ENCODE measurements at regions not wholly inside any gene's neighbourhood (a gene's known extent, or its start where the extent isn't known, plus 50 kb on each side); places are given as distances from the start of the nearest gene placed in this dataset.
"Not testable (repeated sequence)": the region's sequence is repeated elsewhere in the genome, so short reads cannot be mapped to it uniquely, and the experiment has no call there.

- no peak for DNase-seq (ENCODE audit: low read depth)
Observed at GRCh38 chr14:105876829-105877228, 350.4 kb downstream of the TMEM121 start.

DNA sequence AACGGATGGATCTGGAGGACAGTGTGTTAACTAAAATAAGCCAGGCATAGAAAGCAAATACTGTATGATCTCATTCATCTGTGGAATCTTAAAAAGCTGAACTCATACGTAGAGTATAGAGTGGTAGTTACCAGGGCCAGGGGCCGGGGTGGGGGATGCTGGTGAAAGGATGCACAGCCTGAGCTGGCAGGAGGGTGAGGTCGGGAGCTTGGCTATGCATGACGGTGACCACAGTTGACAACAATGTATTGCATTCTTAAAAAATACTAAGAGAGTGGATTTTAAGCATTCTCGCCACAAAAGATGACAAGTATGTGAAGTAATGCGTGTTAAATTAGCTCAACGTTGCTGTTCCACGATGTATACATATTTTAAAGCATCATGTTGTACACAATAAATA lies 351.3 kb downstream of the TMEM121 start:
- no peak for DNase-seq (ENCODE audit: low read depth)

- DNase-seq (ENCODE audit: low read depth), result no peak
Observed at GRCh38 chr14:105878125-105878524, 351.7 kb downstream of the TMEM121 start.

DNA sequence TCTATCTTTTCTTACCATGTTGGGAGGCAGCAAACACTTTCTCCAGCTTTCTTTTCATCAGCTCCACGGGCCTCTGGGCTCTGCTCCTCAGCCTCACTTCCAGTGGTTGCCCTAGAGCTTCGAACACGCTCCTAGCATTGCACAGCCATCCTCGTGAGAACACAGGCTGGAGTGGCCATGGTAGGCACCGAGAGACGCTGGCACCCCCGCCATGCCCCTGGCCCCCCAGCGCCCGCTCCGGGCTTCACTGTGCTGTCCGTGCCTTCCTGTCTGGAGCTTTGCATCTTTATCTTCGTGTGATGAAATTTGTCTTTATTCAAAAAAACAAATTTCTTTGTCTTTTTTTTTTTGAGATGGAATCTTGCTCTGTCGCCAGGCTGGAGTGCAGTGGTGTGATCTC lies 352.2 kb downstream of the TMEM121 start:
- no peak for DNase-seq (ENCODE audit: low read depth)

GRCh38 chr14:105879503-105879866 lies 353.1 kb downstream of the TMEM121 start:
- DNase-seq (ENCODE audit: low read depth), result no peak

DNA sequence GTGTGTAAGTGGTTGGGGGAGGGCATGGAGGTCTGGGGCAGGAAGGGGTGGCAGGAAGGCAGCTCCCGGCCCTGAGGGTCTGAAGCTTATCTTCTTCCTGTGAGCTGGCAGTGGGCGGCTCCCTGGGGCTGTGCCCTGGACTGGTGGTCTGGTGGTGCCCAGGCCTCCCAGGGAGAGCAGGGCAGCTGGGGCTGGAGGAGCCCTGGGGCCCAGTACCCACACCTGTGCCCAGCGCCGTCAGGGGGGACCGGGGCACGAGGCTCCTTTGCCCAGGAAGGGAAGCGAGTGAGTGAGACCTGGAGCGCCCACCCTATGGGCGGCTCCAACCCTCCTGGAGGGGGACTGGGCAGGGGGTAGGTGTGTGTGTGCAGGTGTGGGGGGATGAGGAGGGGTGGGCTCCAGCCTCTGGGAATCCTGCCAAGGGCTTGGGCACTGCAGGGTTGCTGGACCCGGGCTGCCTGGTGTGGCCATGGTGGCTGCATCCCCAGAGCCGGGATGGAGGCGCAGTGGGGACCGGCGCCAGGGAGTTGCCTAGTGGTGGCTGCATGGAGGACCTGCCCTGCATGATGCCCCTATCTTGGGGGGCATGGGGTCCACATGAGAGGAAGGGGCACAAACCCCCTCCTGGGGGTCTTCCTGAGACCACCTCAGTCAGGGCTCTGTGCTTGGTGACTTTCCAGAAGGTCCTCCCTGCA lies 353.6 kb downstream of the TMEM121 start:
- no peak for DNase-seq (ENCODE audit: low read depth)

- DNase-seq (ENCODE audit: low read depth), result no peak
Observed at GRCh38 chr14:105880616-105881015, 354.2 kb downstream of the TMEM121 start.

GRCh38 chr14:105881021-105881930 lies 354.9 kb downstream of the TMEM121 start:
- DNase-seq (ENCODE audit: low read depth), result no peak

GRCh38 chr14:105882011-105882410 lies 355.6 kb downstream of the TMEM121 start:
- DNase-seq (ENCODE audit: low read depth), result not testable (repeated sequence)

GRCh38 chr14:105882626-105883025 lies 356.2 kb downstream of the TMEM121 start:
- DNase-seq (ENCODE audit: low read depth), result no peak

- DNase-seq (ENCODE audit: low read depth), result no peak
Observed at GRCh38 chr14:105883066-105884005, 357.0 kb downstream of the TMEM121 start.

- DNase-seq (ENCODE audit: low read depth), result not testable (repeated sequence)
Observed at GRCh38 chr14:105884192-105884807, 357.9 kb downstream of the TMEM121 start.

- DNase-seq (ENCODE audit: low read depth), result no peak
Observed at GRCh38 chr14:105884808-105885281, 358.5 kb downstream of the TMEM121 start.

GRCh38 chr14:105885561-105886320 lies 359.4 kb downstream of the TMEM121 start:
- no peak for DNase-seq (ENCODE audit: low read depth)

GRCh38 chr14:105886791-105887191 lies 360.4 kb downstream of the TMEM121 start:
- not testable (repeated sequence) for DNase-seq (ENCODE audit: low read depth)

GRCh38 chr14:105887692-105888091 lies 361.3 kb downstream of the TMEM121 start:
- no peak for DNase-seq (ENCODE audit: low read depth)

GRCh38 chr14:105888151-105888550 lies 361.8 kb downstream of the TMEM121 start:
- no peak for DNase-seq (ENCODE audit: low read depth)

GRCh38 chr14:105888784-105889665 lies 362.6 kb downstream of the TMEM121 start:
- no peak for DNase-seq (ENCODE audit: low read depth)

GRCh38 chr14:105889666-105890473 lies 363.5 kb downstream of the TMEM121 start:
- DNase-seq (ENCODE audit: low read depth), result no peak
